Fibroblast of skin of left biceps (primary cell): ENCODE measurements at regions not wholly inside any gene's neighbourhood (a gene's known extent, or its start where the extent isn't known, plus 50 kb on each side); places are given as distances from the start of the nearest gene placed in this dataset.
A peak's percentile ranks its signal among the peaks of the same experiment; 100 is the strongest.
"Not testable (repeated sequence)": the region's sequence is repeated elsewhere in the genome, so short reads cannot be mapped to it uniquely, and the experiment has no call there.

ENCODE experiments used
- DNase-seq, 2 experiments: peaks; one replicate each; pipeline ENCODE4 v3.0.0-alpha.2; 2013; ENCODE audit warnings: low read depth in 2 of 2

- DNase-seq, result no peak
These were observed 208.3 kb downstream of the TOMM20 start for GRCh38 chr1:234920136-234920842.

GRCh38 chr1:234918961-234919761, 209.5 kb downstream of the TOMM20 start:
- DNase-seq, result no peak

- DNase-seq, result no peak
These were observed 210.3 kb downstream of the TOMM20 start for GRCh38 chr1:234918181-234918841.

GRCh38 chr1:234917495-234918180, 211.0 kb downstream of the TOMM20 start:
- DNase-seq, result no peak

- DNase-seq, result no peak
These were observed 211.8 kb downstream of the TOMM20 start for GRCh38 chr1:234916840-234917239.

- DNase-seq, result no peak
These were observed 212.5 kb downstream of the TOMM20 start for GRCh38 chr1:234915924-234916675.

- DNase-seq, result no peak
These were observed 213.9 kb downstream of the TOMM20 start for GRCh38 chr1:234914606-234915290.

GRCh38 chr1:234913771-234914170, 214.9 kb downstream of the TOMM20 start:
- DNase-seq, result no peak

- DNase-seq, result no peak
These were observed 215.4 kb downstream of the TOMM20 start for GRCh38 chr1:234913278-234913649.

- DNase-seq, result no peak
These were observed 215.9 kb downstream of the TOMM20 start for GRCh38 chr1:234912548-234913277.

- DNase-seq, result no peak
These were observed 216.8 kb downstream of the TOMM20 start for GRCh38 chr1:234911787-234912186.

- DNase-seq, result not testable (repeated sequence)
These were observed 217.5 kb downstream of the TOMM20 start for GRCh38 chr1:234911136-234911535.

GRCh38 chr1:234909851-234910250, 218.8 kb downstream of the TOMM20 start:
- no peak for DNase-seq

- no peak for DNase-seq
These were observed 219.3 kb downstream of the TOMM20 start for GRCh38 chr1:234909307-234909810.

- no peak for DNase-seq
These were observed 220.1 kb downstream of the TOMM20 start for GRCh38 chr1:234908571-234908970.

GRCh38 chr1:234907940-234908405, 220.7 kb downstream of the TOMM20 start:
- peak; percentile 92 to 95 for DNase-seq

GRCh38 chr1:234907208-234907939, 221.3 kb downstream of the TOMM20 start:
- no peak for DNase-seq

- DNase-seq, result no peak
These were observed 222.0 kb downstream of the TOMM20 start for GRCh38 chr1:234906654-234907053.
